ENCODE measurements at regions not wholly inside any gene's neighbourhood (a gene's known extent, or its start where the extent isn't known, plus 50 kb on each side); places are given as distances from the start of the nearest gene placed in this dataset.
A peak's percentile ranks its signal among the peaks of the same experiment; 100 is the strongest.

GRCh38 chr7:41544241-41544640 is 158.6 kb downstream of the INHBA start:
- DNase-seq (ENCODE audit: low read depth), result peak; percentile 51
- H3K4me3 ChIP-seq (ENCODE audit: control insufficient read depth, low read depth, low read length), result no peak overlapping the region
- TF ChIP-seq CTCF (conservative IDR thresholded peaks at IDR 0.05; ENCODE audit: control insufficient read depth, insufficient read depth, low read depth, low read length), result no peak

GRCh38 chr7:41540601-41541000 is 162.3 kb downstream of the INHBA start:
- H3K4me3 ChIP-seq (ENCODE audit: control insufficient read depth, low read depth, low read length), result no peak overlapping the region
- no peak for TF ChIP-seq CTCF (conservative IDR thresholded peaks at IDR 0.05; ENCODE audit: control insufficient read depth, insufficient read depth, low read depth, low read length)

GRCh38 chr7:41538810-41539724 is 163.8 kb downstream of the INHBA start:
- H3K4me3 ChIP-seq (ENCODE audit: control insufficient read depth, low read depth, low read length), result no peak overlapping the region
- DNase-seq (ENCODE audit: low read depth), result peak; percentile 38
- no peak for TF ChIP-seq CTCF (conservative IDR thresholded peaks at IDR 0.05; ENCODE audit: control insufficient read depth, insufficient read depth, low read depth, low read length)

More at GRCh38 chr7:41540601-41541000, 162.3 kb downstream of the INHBA start:
- DNase-seq (ENCODE audit: low read depth), result no peak

GRCh38 chr7:41536873-41537665 is 165.8 kb downstream of the INHBA start:
- no peak overlapping the region for H3K4me3 ChIP-seq (ENCODE audit: control insufficient read depth, low read depth, low read length)
- TF ChIP-seq CTCF (conservative IDR thresholded peaks at IDR 0.05; ENCODE audit: control insufficient read depth, insufficient read depth, low read depth, low read length), result no peak
- DNase-seq (ENCODE audit: low read depth), result peak; percentile 15

- TF ChIP-seq CTCF (conservative IDR thresholded peaks at IDR 0.05; ENCODE audit: control insufficient read depth, insufficient read depth, low read depth, low read length), result no peak
- no peak for DNase-seq (ENCODE audit: low read depth)
- H3K4me3 ChIP-seq (ENCODE audit: control insufficient read depth, low read depth, low read length), result no peak overlapping the region
These were observed 166.6 kb downstream of the INHBA start for GRCh38 chr7:41536122-41536872.

- no peak for TF ChIP-seq CTCF (conservative IDR thresholded peaks at IDR 0.05; ENCODE audit: control insufficient read depth, insufficient read depth, low read depth, low read length)
- H3K4me3 ChIP-seq (ENCODE audit: control insufficient read depth, low read depth, low read length), result no peak overlapping the region
- DNase-seq (ENCODE audit: low read depth), result no peak
These were observed 173.1 kb downstream of the INHBA start for GRCh38 chr7:41529831-41530230.

All from fibroblast of mammary gland (primary cell).